D721Med (cell line): ENCODE measurements at regions not wholly inside any gene's neighbourhood (a gene's known extent, or its start where the extent isn't known, plus 50 kb on each side); places are given as distances from the start of the nearest gene placed in this dataset.

Experiments
- DNase-seq: peaks from one replicate; pipeline ENCODE4 v3.0.0; 2011; ENCODE audit warnings: low spot score; ENCODE audit not compliant: insufficient read length
- FAIRE-seq: peaks from 2 replicates; lab custom pipeline; 2011; peaks lifted over from hg19 to GRCh38; lab: Jason Lieb, UNC
- CTCF ChIP-seq: IDR thresholded peaks from 2 replicates; pipeline ENCODE4 v1.5.1; 2012; ENCODE audit warnings: mild to moderate bottlenecking, control low read depth; ENCODE audit not compliant: insufficient read depth; ENCODE audit errors: missing control alignments

- TF ChIP-seq CTCF, result no peak
- no peak for DNase-seq
These were observed 162.2 kb upstream of the BMP2 start for GRCh38 chr20:6605055-6605935.

GRCh38 chr20:6604179-6604578 is 163.3 kb upstream of the BMP2 start:
- DNase-seq, result no peak
- no peak for TF ChIP-seq CTCF
- no peak for FAIRE-seq

More at GRCh38 chr20:6605055-6605935, 162.2 kb upstream of the BMP2 start:
- FAIRE-seq, result no peak

- FAIRE-seq, result no peak
- no peak for DNase-seq
These were observed 167.4 kb upstream of the BMP2 start for GRCh38 chr20:6599876-6600735.

GRCh38 chr20:6595704-6596103 is 171.8 kb upstream of the BMP2 start:
- no peak for FAIRE-seq
- DNase-seq, result no peak

More at GRCh38 chr20:6599876-6600735, 167.4 kb upstream of the BMP2 start:
- TF ChIP-seq CTCF, result no peak

GRCh38 chr20:6590891-6591637 is 176.4 kb upstream of the BMP2 start:
- DNase-seq, result no peak
- TF ChIP-seq CTCF, result no peak
- no peak for FAIRE-seq

More at GRCh38 chr20:6595704-6596103, 171.8 kb upstream of the BMP2 start:
- no peak for TF ChIP-seq CTCF

- no peak for FAIRE-seq
- TF ChIP-seq CTCF, result no peak
- no peak for DNase-seq
These were observed 179.2 kb upstream of the BMP2 start for GRCh38 chr20:6588296-6588695.
